ENCODE measurements at regions not wholly inside any gene's neighbourhood (a gene's known extent, or its start where the extent isn't known, plus 50 kb on each side); places are given as distances from the start of the nearest gene placed in this dataset.

- no peaks in the 10 kb centered on the region for H4K20me1 ChIP-seq (ENCODE audit: insufficient read depth, low read length)
- no peak overlapping the region for H3K9ac ChIP-seq (ENCODE audit: low read depth, low read length)
- DNase-seq (no peak), ATAC-seq (ENCODE audit: insufficient read depth, low read depth) (no peak)
- H3K4me2 ChIP-seq (ENCODE audit: insufficient read depth, low read length), result no peak overlapping the region
- no peaks in the 10 kb centered on the region for H3K4me1 ChIP-seq (ENCODE audit: insufficient read depth, low read length)
- TF ChIP-seq CTCF (IDR thresholded peaks at IDR 0.05; ENCODE audit: borderline replicate concordance, extremely low read depth, low read length, poor library complexity, severe bottlenecking), result no peak
- no peak for TF ChIP-seq EZH2 (IDR thresholded peaks at IDR 0.05; ENCODE audit: borderline replicate concordance, low read depth, low read length, severe bottlenecking)
- no peak overlapping the region for H2AFZ ChIP-seq (ENCODE audit: low read depth, low read length)
- no peak overlapping the region for H3K4me3 ChIP-seq (ENCODE audit: low read depth in 1 of 2, low read length in 2 of 2)
- H3K27me3 ChIP-seq (ENCODE audit: insufficient read depth, low read length, poor library complexity), result no peaks in the 10 kb centered on the region
- no peaks in the 10 kb centered on the region for H3K9me3 ChIP-seq (ENCODE audit: insufficient read depth, low read length, severe bottlenecking)
- H3K79me2 ChIP-seq (ENCODE audit: insufficient read depth, low read length), result no peaks in the 10 kb centered on the region
- H3K36me3 ChIP-seq (ENCODE audit: insufficient read depth, low read length), result no peaks in the 10 kb centered on the region
- no peak overlapping the region for H3K27ac ChIP-seq (ENCODE audit: low read length)
These were observed 416.2 kb downstream of the ENC1 start for GRCh38 chr5:74224331-74224730.

GRCh38 chr5:74222806-74223205 is 417.7 kb downstream of the ENC1 start:
- Histone ChIP-seq H3K9me3 (ENCODE audit: insufficient read depth, low read length, severe bottlenecking) (no peaks in the 10 kb centered on the region), H3K4me1 (ENCODE audit: insufficient read depth, low read length) (no peaks in the 10 kb centered on the region), H3K36me3 (ENCODE audit: insufficient read depth, low read length) (no peaks in the 10 kb centered on the region), H3K27me3 (ENCODE audit: insufficient read depth, low read length, poor library complexity) (no peaks in the 10 kb centered on the region), H2AFZ (ENCODE audit: low read depth, low read length) (no peak overlapping the region), H3K27ac (ENCODE audit: low read length) (no peak overlapping the region), H3K4me3 (ENCODE audit: low read depth in 1 of 2, low read length in 2 of 2) (no peak overlapping the region), H3K79me2 (ENCODE audit: insufficient read depth, low read length) (no peaks in the 10 kb centered on the region), H4K20me1 (ENCODE audit: insufficient read depth, low read length) (no peaks in the 10 kb centered on the region), H3K4me2 (ENCODE audit: insufficient read depth, low read length) (no peak overlapping the region), H3K9ac (ENCODE audit: low read depth, low read length) (no peak overlapping the region)
- ATAC-seq (ENCODE audit: insufficient read depth, low read depth) (no peak), DNase-seq (no peak)
- TF ChIP-seq EZH2 (IDR thresholded peaks at IDR 0.05; ENCODE audit: borderline replicate concordance, low read depth, low read length, severe bottlenecking) (no peak), CTCF (IDR thresholded peaks at IDR 0.05; ENCODE audit: borderline replicate concordance, extremely low read depth, low read length, poor library complexity, severe bottlenecking) (no peak)

- no peaks in the 10 kb centered on the region for H3K79me2 ChIP-seq (ENCODE audit: insufficient read depth, low read length)
- no peaks in the 10 kb centered on the region for H3K36me3 ChIP-seq (ENCODE audit: insufficient read depth, low read length)
- no peaks in the 10 kb centered on the region for H4K20me1 ChIP-seq (ENCODE audit: insufficient read depth, low read length)
- H3K27ac ChIP-seq (ENCODE audit: low read length), result no peak overlapping the region
- H2AFZ ChIP-seq (ENCODE audit: low read depth, low read length), result no peak overlapping the region
- H3K4me1 ChIP-seq (ENCODE audit: insufficient read depth, low read length), result no peaks in the 10 kb centered on the region
- no peaks in the 10 kb centered on the region for H3K9me3 ChIP-seq (ENCODE audit: insufficient read depth, low read length, severe bottlenecking)
- ATAC-seq (ENCODE audit: insufficient read depth, low read depth) (no peak), DNase-seq (no peak)
- no peak overlapping the region for H3K4me3 ChIP-seq (ENCODE audit: low read depth in 1 of 2, low read length in 2 of 2)
- no peak overlapping the region for H3K4me2 ChIP-seq (ENCODE audit: insufficient read depth, low read length)
- no peak overlapping the region for H3K9ac ChIP-seq (ENCODE audit: low read depth, low read length)
- H3K27me3 ChIP-seq (ENCODE audit: insufficient read depth, low read length, poor library complexity), result no peaks in the 10 kb centered on the region
- TF ChIP-seq EZH2 (IDR thresholded peaks at IDR 0.05; ENCODE audit: borderline replicate concordance, low read depth, low read length, severe bottlenecking), result no peak
- no peak for TF ChIP-seq CTCF (IDR thresholded peaks at IDR 0.05; ENCODE audit: borderline replicate concordance, extremely low read depth, low read length, poor library complexity, severe bottlenecking)
These were observed 419.1 kb downstream of the ENC1 start for GRCh38 chr5:74221413-74221812.

GRCh38 chr5:74216012-74216411 is 424.5 kb downstream of the ENC1 start:
- Histone ChIP-seq H3K9ac (ENCODE audit: low read depth, low read length) (no peak overlapping the region), H3K79me2 (ENCODE audit: insufficient read depth, low read length) (no peaks in the 10 kb centered on the region), H4K20me1 (ENCODE audit: insufficient read depth, low read length) (no peaks in the 10 kb centered on the region), H3K9me3 (ENCODE audit: insufficient read depth, low read length, severe bottlenecking) (no peaks in the 10 kb centered on the region), H3K27ac (ENCODE audit: low read length) (no peak overlapping the region), H3K4me1 (ENCODE audit: insufficient read depth, low read length) (no peaks in the 10 kb centered on the region), H3K4me2 (ENCODE audit: insufficient read depth, low read length) (no peak overlapping the region), H3K27me3 (ENCODE audit: insufficient read depth, low read length, poor library complexity) (no peaks in the 10 kb centered on the region), H3K4me3 (ENCODE audit: low read depth in 1 of 2, low read length in 2 of 2) (no peak overlapping the region), H2AFZ (ENCODE audit: low read depth, low read length) (no peak overlapping the region), H3K36me3 (ENCODE audit: insufficient read depth, low read length) (no peaks in the 10 kb centered on the region)
- TF ChIP-seq CTCF (IDR thresholded peaks at IDR 0.05; ENCODE audit: borderline replicate concordance, extremely low read depth, low read length, poor library complexity, severe bottlenecking) (no peak), EZH2 (IDR thresholded peaks at IDR 0.05; ENCODE audit: borderline replicate concordance, low read depth, low read length, severe bottlenecking) (no peak)
- DNase-seq (no peak), ATAC-seq (ENCODE audit: insufficient read depth, low read depth) (no peak)
